Neural progenitor cell (in vitro differentiated cells): ENCODE measurements at regions not wholly inside any gene's neighbourhood (a gene's known extent, or its start where the extent isn't known, plus 50 kb on each side); places are given as distances from the start of the nearest gene placed in this dataset.

Experiments used
- CTCF ChIP-seq: fragments of 200-600 bp; sonication (generic); IDR thresholded peaks from 2 replicates; pipeline ENCODE4 v1.5.1; 2017; ENCODE audit warnings: antibody characterized with exemption, mild to moderate bottlenecking
- EZH2 ChIP-seq: fragments of 200-600 bp; sonication (generic); IDR thresholded peaks from 2 replicates; pipeline ENCODE4 v1.6.1; 2017; ENCODE audit warnings: antibody characterized with exemption, mild to moderate bottlenecking, moderate library complexity
- EZH2phosphoT487 ChIP-seq: fragments of 200-600 bp; sonication (generic); IDR thresholded peaks from 2 replicates; pipeline ENCODE4 v1.6.1; 2017; ENCODE audit warnings: antibody characterized with exemption

- TF ChIP-seq EZH2, result no peak
- TF ChIP-seq CTCF, result no peak
- no peak for TF ChIP-seq EZH2phosphoT487
Observed at GRCh38 chr3:80682235-80682634, 914.4 kb upstream of the ROBO1 start.
